ENCODE measurements at regions not wholly inside any gene's neighbourhood (a gene's known extent, or its start where the extent isn't known, plus 50 kb on each side); places are given as distances from the start of the nearest gene placed in this dataset.

GRCh38 chr19:29062475-29063435, 150.2 kb downstream of the UQCRFS1 start:
- Mint-ChIP-seq H3K4me3 (ENCODE audit: unreplicated experiment) (no peak overlapping the region), H3K9me3 (ENCODE audit: unreplicated experiment) (no peaks in the 10 kb centered on the region), H3K36me3 (ENCODE audit: low read depth, unreplicated experiment) (no peaks in the 10 kb centered on the region), H3K27me3 (ENCODE audit: unreplicated experiment) (peaks cover 2% of the 10 kb centered on the region), H3K4me1 (ENCODE audit: unreplicated experiment) (no peaks in the 10 kb centered on the region), H3K27ac (ENCODE audit: unreplicated experiment) (no peak overlapping the region)
- TF ChIP-seq CTCF (IDR thresholded peaks at IDR 0.05; ENCODE audit: unreplicated experiment), result no peak
- no peak for DNase-seq (ENCODE audit: low spot score)

- H3K27me3 Mint-ChIP-seq (ENCODE audit: unreplicated experiment), result peaks cover 2% of the 10 kb centered on the region
- no peak for DNase-seq (ENCODE audit: low spot score)
- no peaks in the 10 kb centered on the region for H3K4me1 Mint-ChIP-seq (ENCODE audit: unreplicated experiment)
- no peaks in the 10 kb centered on the region for H3K9me3 Mint-ChIP-seq (ENCODE audit: unreplicated experiment)
- H3K27ac Mint-ChIP-seq (ENCODE audit: unreplicated experiment), result no peak overlapping the region
- no peak for TF ChIP-seq CTCF (IDR thresholded peaks at IDR 0.05; ENCODE audit: unreplicated experiment)
- no peak overlapping the region for H3K4me3 Mint-ChIP-seq (ENCODE audit: unreplicated experiment)
- H3K36me3 Mint-ChIP-seq (ENCODE audit: low read depth, unreplicated experiment), result no peaks in the 10 kb centered on the region
Measured at GRCh38 chr19:29060813-29061364, 152.1 kb downstream of the UQCRFS1 start.

- TF ChIP-seq CTCF (IDR thresholded peaks at IDR 0.05; ENCODE audit: unreplicated experiment), result no peak
- Mint-ChIP-seq H3K4me3 (ENCODE audit: unreplicated experiment) (no peak overlapping the region), H3K9me3 (ENCODE audit: unreplicated experiment) (no peaks in the 10 kb centered on the region), H3K36me3 (ENCODE audit: low read depth, unreplicated experiment) (no peaks in the 10 kb centered on the region), H3K27me3 (ENCODE audit: unreplicated experiment) (peaks cover 2% of the 10 kb centered on the region), H3K27ac (ENCODE audit: unreplicated experiment) (no peak overlapping the region), H3K4me1 (ENCODE audit: unreplicated experiment) (no peaks in the 10 kb centered on the region)
- DNase-seq (ENCODE audit: low spot score), result no peak
Measured at GRCh38 chr19:29056535-29056934, 156.4 kb downstream of the UQCRFS1 start.

- no peak for DNase-seq (ENCODE audit: low spot score)
- no peaks in the 10 kb centered on the region for H3K4me1 Mint-ChIP-seq (ENCODE audit: unreplicated experiment)
- H3K36me3 Mint-ChIP-seq (ENCODE audit: low read depth, unreplicated experiment), result no peaks in the 10 kb centered on the region
- no peak for TF ChIP-seq CTCF (IDR thresholded peaks at IDR 0.05; ENCODE audit: unreplicated experiment)
- no peaks in the 10 kb centered on the region for H3K9me3 Mint-ChIP-seq (ENCODE audit: unreplicated experiment)
- no peak overlapping the region for H3K27ac Mint-ChIP-seq (ENCODE audit: unreplicated experiment)
- peaks cover 2% of the 10 kb centered on the region for H3K27me3 Mint-ChIP-seq (ENCODE audit: unreplicated experiment)
- H3K4me3 Mint-ChIP-seq (ENCODE audit: unreplicated experiment), result no peak overlapping the region
Measured at GRCh38 chr19:29054886-29055675, 157.9 kb downstream of the UQCRFS1 start.
